HCT116 (cell line): ENCODE measurements at regions not wholly inside any gene's neighbourhood (a gene's known extent, or its start where the extent isn't known, plus 50 kb on each side); places are given as distances from the start of the nearest gene placed in this dataset.

Experiments
- ATAC-seq: fragments of 200-7000 bp; cut with Tn5 transposase; 2 replicates; pipeline ENCODE4 v1.9.1; 2020; ENCODE audit warnings: mild to moderate bottlenecking, moderate library complexity
- BruUV-seq: library from RNA; stranded (reverse); fragments of 400-500 nt; replicated peaks from 2 replicates; lab custom pipeline; 2021; lab: Mats Ljungman, UMichigan
- CTCF ChIA-PET: fragments of 300-600 bp; sonication (Branson Sonifier 250); formaldehyde crosslinking; loops from one replicate; lab custom pipeline; 2021; ENCODE audit warnings: antibody characterized with exemption; lab: Charles Lee
- POLR2A ChIA-PET: fragments of 300-600, 350-600 bp; sonication (Branson Sonifier 250); formaldehyde crosslinking; loops from one replicate; lab custom pipeline; 2021; ENCODE audit warnings: antibody characterized with exemption; lab: Charles Lee
- RAD21 ChIA-PET, 2 experiments: fragments of 300-600 bp; sonication (Branson Sonifier 250); formaldehyde crosslinking; loops; one replicate each; lab custom pipeline; 2023; ENCODE audit warnings: low total read pairs in 2 of 2; ENCODE audit not compliant: uncharacterized antibody in 2 of 2, unreplicated experiment in 2 of 2, low non-redundant PET in 1 of 2; lab: Charles Lee
- DNase-seq: peaks from one replicate; pipeline ENCODE4 v3.0.0-alpha.2; 2010; ENCODE audit warnings: low read depth, low spot score
- H2AFZ ChIP-seq: fragments of 200-600 bp; shearing (Covaris generic), sonication (generic); 2 replicates; pipeline ENCODE4 v1.6.1; 2017; ENCODE audit warnings: low read depth, mixed run types, mixed read lengths, antibody characterized with exemption, low read length; ENCODE audit not compliant: poor library complexity, severe bottlenecking
- H3K27ac ChIP-seq: 2 replicates; pipeline ENCODE4 v1.5.1; 2012; ENCODE audit warnings: low read depth, low read length
- H3K27me3 ChIP-seq: fragments of 200-600 bp; sonication (generic); 2 replicates; pipeline ENCODE4 v1.6.1; 2016; ENCODE audit warnings: mixed run types, low read length, mixed read lengths; ENCODE audit not compliant: insufficient read depth
- H3K36me3 ChIP-seq, 2 experiments: fragments of 200-500 bp in 1 of 2; fragments of 200-600 bp in 1 of 2; sonication (Bioruptor generic) in 1 of 2; sonication (generic) in 1 of 2; 2 replicates each; pipeline versions ENCODE4 v1.5.1 to v1.6.1; 2014 to 2016; ENCODE audit warnings: low read length in 2 of 2, inconsistent platforms in 1 of 2, mixed read lengths in 1 of 2, mixed run types in 1 of 2; ENCODE audit not compliant: insufficient read depth in 2 of 2, control insufficient read depth in 1 of 2
- H3K4me1 ChIP-seq, 2 experiments: fragments of 200-600 bp in 1 of 2; sonication (generic) in 1 of 2; 2 replicates each; pipeline versions ENCODE4 v1.5.1 to v1.6.1; 2012 to 2017; ENCODE audit warnings: low read length in 2 of 2, inconsistent platforms in 1 of 2, mild to moderate bottlenecking in 1 of 2, mixed read lengths in 1 of 2, mixed run types in 1 of 2, moderate library complexity in 1 of 2; ENCODE audit not compliant: insufficient read depth in 2 of 2, control insufficient read depth in 1 of 2
- H3K4me2 ChIP-seq: fragments of 200-600 bp; sonication (generic); 2 replicates; pipeline ENCODE4 v1.6.1; 2017; ENCODE audit warnings: mixed run types, low read length, mixed read lengths
- H3K4me3 ChIP-seq, 2 experiments: fragments of 200-600 bp in 1 of 2; sonication (generic) in 1 of 2; replicated peaks in 1 of 2; 2 replicates each; pipeline ENCODE4 v1.5.1; 2011 to 2016; ENCODE audit warnings: low read length in 2 of 2, control low read depth in 1 of 2, low read depth in 1 of 2, mild to moderate bottlenecking in 1 of 2, mixed read lengths in 1 of 2, mixed run types in 1 of 2
- H3K79me2 ChIP-seq: fragments of 200-600 bp; sonication (generic); 2 replicates; pipeline ENCODE4 v1.6.1; 2017; ENCODE audit warnings: mild to moderate bottlenecking, mixed run types, low read length, moderate library complexity, mixed read lengths; ENCODE audit not compliant: insufficient read depth
- H3K9ac ChIP-seq: fragments of 200-600 bp; sonication (generic); 2 replicates; pipeline ENCODE4 v1.6.1; 2016; ENCODE audit warnings: low read length, mixed read lengths
- H3K9me2 ChIP-seq: fragments of 200-600 bp; sonication (generic), shearing (Covaris generic); 2 replicates; pipeline ENCODE4 v1.6.1; 2017; ENCODE audit warnings: mixed run types, mild to moderate bottlenecking, moderate library complexity; ENCODE audit not compliant: insufficient read depth
- H3K9me3 ChIP-seq, 2 experiments: fragments of 200-500 bp in 1 of 2; fragments of 200-600 bp in 1 of 2; sonication (Bioruptor generic) in 1 of 2; sonication (generic) in 1 of 2; 2 replicates each; pipeline ENCODE4 v1.6.1; 2014 to 2017; ENCODE audit warnings: low read length in 2 of 2, mixed read lengths in 2 of 2, inconsistent platforms in 1 of 2, low read depth in 1 of 2, mild to moderate bottlenecking in 1 of 2, mixed run types in 1 of 2, moderate library complexity in 1 of 2; ENCODE audit not compliant: control insufficient read depth in 1 of 2, insufficient read depth in 1 of 2
- H4K20me1 ChIP-seq: fragments of 200-600 bp; sonication (generic), shearing (Covaris generic); 2 replicates; pipeline ENCODE4 v1.6.1; 2017; ENCODE audit warnings: mixed run types, mild to moderate bottlenecking, moderate library complexity; ENCODE audit not compliant: insufficient read depth
- CBX3 ChIP-seq: IDR thresholded peaks from 2 replicates; pipeline ENCODE4 v1.6.1; 2012; ENCODE audit warnings: low read depth
- ELF1 ChIP-seq: IDR thresholded peaks from 2 replicates; pipeline ENCODE4 v1.6.1; 2012; ENCODE audit warnings: low read depth, borderline replicate concordance
- EZH2 ChIP-seq: fragments of 200-600 bp; sonication (generic); IDR thresholded peaks from 2 replicates; pipeline ENCODE4 v1.6.1; 2017; ENCODE audit warnings: antibody characterized with exemption, mixed run types
- FOSL1 ChIP-seq: IDR thresholded peaks from 2 replicates; pipeline ENCODE4 v1.6.1; 2012; ENCODE audit warnings: low read depth
- MAX ChIP-seq: IDR thresholded peaks from 2 replicates; pipeline ENCODE4 v1.6.1; 2012
- POLR2AphosphoS5 ChIP-seq: IDR thresholded peaks from 2 replicates; pipeline ENCODE4 v1.6.1; 2011; ENCODE audit warnings: mild to moderate bottlenecking, low read depth, low read length, moderate library complexity
- REST ChIP-seq: IDR thresholded peaks from 2 replicates; pipeline ENCODE4 v1.6.1; 2012; ENCODE audit warnings: low read depth
- ZBTB33 ChIP-seq: IDR thresholded peaks from 2 replicates; pipeline ENCODE4 v1.6.1; 2011; ENCODE audit warnings: mild to moderate bottlenecking, low read length, moderate library complexity; ENCODE audit not compliant: insufficient replicate concordance; ENCODE audit errors: extremely low read depth
- ZFX ChIP-seq: fragments of 450-650 bp; IDR thresholded peaks from 2 replicates; pipeline ENCODE4 v1.6.1; 2017
- intact Hi-C: fragments of 100-400 bp; cut with micrococcal nuclease; formaldehyde crosslinking; loops from 2 replicates; pipeline ENCODE4 v1.10.0; 2022

GRCh38 chr2:239721531-239721930 lies 303.6 kb downstream of the NDUFA10 start:
- no TSS peak for BruUV-seq
- ATAC-seq: no peak
- no peak for DNase-seq
- H3K27me3 ChIP-seq: no peaks in the 10 kb centered on the region
- no peaks in the 10 kb centered on the region for H3K4me1 ChIP-seq
- no peaks in the 10 kb centered on the region for H3K79me2 ChIP-seq
- no peak overlapping the region for H3K27ac ChIP-seq
- no peaks in the 10 kb centered on the region; a peak in 1 of 4 replicates for H3K9me3 ChIP-seq
- ChIA-PET CTCF (no interaction called here), POLR2A (no interaction called here), RAD21 (no interaction called here)
- H2AFZ ChIP-seq: no peak overlapping the region
- no peaks in the 10 kb centered on the region for H3K9me2 ChIP-seq
- no peak for TF ChIP-seq POLR2AphosphoS5
- intact Hi-C loops: no loop called here
- no peak overlapping the region for H3K4me2 ChIP-seq
- no peak overlapping the region for H3K4me3 ChIP-seq
- H3K36me3 ChIP-seq: no peaks in the 10 kb centered on the region
- no peak overlapping the region for H3K9ac ChIP-seq
- H4K20me1 ChIP-seq: no peaks in the 10 kb centered on the region

GRCh38 chr2:239720361-239721360 lies 304.5 kb downstream of the NDUFA10 start:
- no peaks in the 10 kb centered on the region for H3K4me1 ChIP-seq
- no peaks in the 10 kb centered on the region; a peak in 1 of 4 replicates for H3K9me3 ChIP-seq
- no peak for TF ChIP-seq CBX3
- no peak for TF ChIP-seq FOSL1
- TF ChIP-seq ELF1: no peak
- no peak for TF ChIP-seq ZBTB33
- no peak for TF ChIP-seq REST
- no peak for TF ChIP-seq MAX
- TF ChIP-seq EZH2: no peak
- no peak for TF ChIP-seq ZFX
- ATAC-seq: no peak
- H3K79me2 ChIP-seq: no peaks in the 10 kb centered on the region
- no peak overlapping the region for H3K4me2 ChIP-seq
- no peaks in the 10 kb centered on the region for H3K9me2 ChIP-seq
- DNase-seq: no peak
- intact Hi-C loops: no loop called here
- H3K9ac ChIP-seq: no peak overlapping the region
- RAD21 ChIA-PET: no interaction called here
- H2AFZ ChIP-seq: no peak overlapping the region
- POLR2A ChIA-PET: no interaction called here
- H3K4me3 ChIP-seq: no peak overlapping the region
- H3K27ac ChIP-seq: no peak overlapping the region
- no peaks in the 10 kb centered on the region for H3K27me3 ChIP-seq
- no peaks in the 10 kb centered on the region for H4K20me1 ChIP-seq
- no peaks in the 10 kb centered on the region for H3K36me3 ChIP-seq
- BruUV-seq: no TSS peak
- CTCF ChIA-PET: interaction anchor here (0.6 kb wide), 1 partner anchor 400 kb away, joined by 3 read pairs; no protein-coding TSS in a partner anchor
